ENCODE measurements at regions not wholly inside any gene's neighbourhood (a gene's known extent, or its start where the extent isn't known, plus 50 kb on each side); places are given as distances from the start of the nearest gene placed in this dataset.

DNA sequence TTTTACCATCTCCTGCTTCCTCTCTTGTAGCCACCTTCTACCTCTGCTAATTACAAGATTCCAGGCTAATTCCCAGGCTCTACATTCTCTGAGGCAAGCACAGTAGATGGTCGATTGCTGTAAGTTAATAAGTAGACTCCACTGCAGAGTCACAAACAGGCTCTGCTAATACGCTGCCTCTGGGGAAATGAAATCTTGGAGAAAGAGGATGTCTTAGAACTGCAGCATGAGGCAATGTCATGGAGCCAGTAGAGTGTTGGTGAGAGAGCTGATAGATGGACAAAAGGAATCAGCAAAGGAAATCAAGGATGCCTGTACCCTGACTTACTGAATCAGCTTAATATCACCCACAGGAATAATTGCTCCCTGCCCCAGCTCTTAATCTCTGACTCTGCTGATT lies 1260.3 kb downstream of the XPNPEP1 start:
- Mint-ChIP-seq H3K9me3 (no peaks in the 10 kb centered on the region), H3K4me3 (no peak overlapping the region), H3K27ac (peak overlapping the region in 2 of 3 experiments; percentile 59 to 93; a peak in 2 of 7 replicates), H3K36me3 (ENCODE audit: insufficient read depth in 1 of 3, low read depth in 3 of 3) (no peaks in the 10 kb centered on the region), H3K4me1 (peaks cover 11 to 24% of the 10 kb centered on the region in 2 experiments), H3K27me3 (ENCODE audit: low read depth) (no peaks in the 10 kb centered on the region)
- Histone ChIP-seq H3K27me3 (ENCODE audit: insufficient read depth, low read length) (no peaks in the 10 kb centered on the region), H2BK5ac (ENCODE audit: insufficient read length, low read length) (no peak overlapping the region), H3K23me2 (ENCODE audit: insufficient read length, low read depth, low read length, poor library complexity, severe bottlenecking) (no peaks in the 10 kb centered on the region), H4K8ac (replicated peaks; ENCODE audit: insufficient read length, low read depth, low read length) (no peak overlapping the region), H3K4me2 (ENCODE audit: insufficient read depth, insufficient read length, low read length) (no peak overlapping the region), H2BK15ac (ENCODE audit: low read depth, low read length) (no peak overlapping the region), H2BK20ac (ENCODE audit: low read depth, low read length, poor library complexity, severe bottlenecking) (no peak overlapping the region), H2AK5ac (ENCODE audit: insufficient read length, low read length) (no peak overlapping the region), H3K79me1 (ENCODE audit: insufficient read depth, low read depth, low read length, poor library complexity, severe bottlenecking) (no peaks in the 10 kb centered on the region), H4K5ac (ENCODE audit: insufficient read length, low read depth, low read length) (no peak overlapping the region), H3K56ac (ENCODE audit: insufficient read length, low read depth, low read length) (no peak overlapping the region), H4K20me1 (ENCODE audit: control insufficient read depth, insufficient read depth, insufficient read length) (no peaks in the 10 kb centered on the region), H3K23ac (ENCODE audit: insufficient read length, low read depth, low read length) (no peak overlapping the region), H3K4me1 (ENCODE audit: insufficient read depth, low read length) (peaks cover 4% of the 10 kb centered on the region; the same call in 1 of the 2 replicates), H3K18ac (ENCODE audit: insufficient read length, low read depth, low read length) (no peak overlapping the region), H3K9ac (ENCODE audit: extremely low read depth, insufficient read length, low read length) (no peak overlapping the region), H2BK120ac (ENCODE audit: low read depth, low read length, poor library complexity, severe bottlenecking) (no peak overlapping the region), H2AFZ (ENCODE audit: low read length) (no peak overlapping the region), H3K79me2 (ENCODE audit: insufficient read depth, low read length) (no peaks in the 10 kb centered on the region), H3T11ph (ENCODE audit: low read length) (no peak overlapping the region), H3K14ac (ENCODE audit: insufficient read depth, low read length) (no peak overlapping the region), H4K91ac (ENCODE audit: insufficient read length, low read depth, low read length) (no peak overlapping the region), H3K4ac (ENCODE audit: low read depth, low read length) (no peak overlapping the region), H3K27ac (ENCODE audit: insufficient read length, low read depth, low read length) (no peak overlapping the region), H3K9me3 (ENCODE audit: control insufficient read depth, low read depth, low read length) (no peaks in the 10 kb centered on the region), H2BK12ac (ENCODE audit: insufficient read length, low read depth, low read length) (no peak overlapping the region)
- WGBS (ENCODE audit: extremely low coverage, insufficient read length, low lambda C conversion rate), result no CpG with 5 or more reads among the region's 2 CpGs
- no peak for DNase-seq
- TF ChIP-seq, protein P1, sequence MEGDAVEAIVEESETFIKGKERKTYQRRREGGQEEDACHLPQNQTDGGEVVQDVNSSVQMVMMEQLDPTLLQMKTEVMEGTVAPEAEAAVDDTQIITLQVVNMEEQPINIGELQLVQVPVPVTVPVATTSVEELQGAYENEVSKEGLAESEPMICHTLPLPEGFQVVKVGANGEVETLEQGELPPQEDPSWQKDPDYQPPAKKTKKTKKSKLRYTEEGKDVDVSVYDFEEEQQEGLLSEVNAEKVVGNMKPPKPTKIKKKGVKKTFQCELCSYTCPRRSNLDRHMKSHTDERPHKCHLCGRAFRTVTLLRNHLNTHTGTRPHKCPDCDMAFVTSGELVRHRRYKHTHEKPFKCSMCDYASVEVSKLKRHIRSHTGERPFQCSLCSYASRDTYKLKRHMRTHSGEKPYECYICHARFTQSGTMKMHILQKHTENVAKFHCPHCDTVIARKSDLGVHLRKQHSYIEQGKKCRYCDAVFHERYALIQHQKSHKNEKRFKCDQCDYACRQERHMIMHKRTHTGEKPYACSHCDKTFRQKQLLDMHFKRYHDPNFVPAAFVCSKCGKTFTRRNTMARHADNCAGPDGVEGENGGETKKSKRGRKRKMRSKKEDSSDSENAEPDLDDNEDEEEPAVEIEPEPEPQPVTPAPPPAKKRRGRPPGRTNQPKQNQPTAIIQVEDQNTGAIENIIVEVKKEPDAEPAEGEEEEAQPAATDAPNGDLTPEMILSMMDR (conservative IDR thresholded peaks at IDR 0.05), result no peak

Data from H9 (cell line).